ENCODE measurements at regions not wholly inside any gene's neighbourhood (a gene's known extent, or its start where the extent isn't known, plus 50 kb on each side); places are given as distances from the start of the nearest gene placed in this dataset.
A peak's percentile ranks its signal among the peaks of the same experiment; 100 is the strongest.
"Not testable (repeated sequence)": the region's sequence is repeated elsewhere in the genome, so short reads cannot be mapped to it uniquely, and the experiment has no call there.

DNA sequence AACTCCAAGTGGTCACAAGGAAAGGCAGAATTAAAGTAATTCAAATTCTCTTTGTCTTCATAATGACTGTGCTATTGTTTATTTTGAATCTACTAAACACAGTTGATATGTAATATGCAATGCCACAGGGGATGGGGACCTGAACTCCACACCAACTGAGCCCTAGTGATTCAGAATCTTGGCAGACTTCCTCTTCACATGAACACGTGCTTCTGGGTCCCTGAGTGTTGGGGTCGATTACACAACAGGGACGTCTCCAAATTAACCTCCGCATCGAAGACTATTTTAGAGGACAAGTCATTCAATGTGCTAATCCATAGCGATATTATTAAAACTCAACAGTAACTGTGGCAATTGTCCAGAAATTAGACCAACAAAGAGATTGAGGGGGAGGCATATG, 95.3 kb upstream of the CARD11 start:
- no peaks in the 10 kb centered on the region for H3K36me3 Mint-ChIP-seq (ENCODE audit: insufficient read depth)
- H3K9me3 Mint-ChIP-seq (ENCODE audit: low read depth), result no peaks in the 10 kb centered on the region
- no peak overlapping the region for H3K27ac Mint-ChIP-seq
- H3K4me3 Mint-ChIP-seq (ENCODE audit: low read depth), result no peak overlapping the region
- H3K27me3 Mint-ChIP-seq, result no peaks in the 10 kb centered on the region
- TF ChIP-seq CTCF (IDR thresholded peaks at IDR 0.05; ENCODE audit: unreplicated experiment), result no peak
- H3K4me1 Mint-ChIP-seq (ENCODE audit: low read depth), result peaks cover 11% of the 10 kb centered on the region
- DNase-seq (ENCODE audit: low spot score, unreplicated experiment), result no peak

- H3K27ac Mint-ChIP-seq, result no peak overlapping the region
- no peak overlapping the region for H3K4me3 Mint-ChIP-seq (ENCODE audit: low read depth)
- no peaks in the 10 kb centered on the region for H3K27me3 Mint-ChIP-seq
- DNase-seq (ENCODE audit: low spot score, unreplicated experiment), result no peak
- no peaks in the 10 kb centered on the region for H3K9me3 Mint-ChIP-seq (ENCODE audit: low read depth)
- no peaks in the 10 kb centered on the region for H3K36me3 Mint-ChIP-seq (ENCODE audit: insufficient read depth)
- peaks cover 17% of the 10 kb centered on the region for H3K4me1 Mint-ChIP-seq (ENCODE audit: low read depth)
- TF ChIP-seq CTCF (IDR thresholded peaks at IDR 0.05; ENCODE audit: unreplicated experiment), result no peak
Observed at GRCh38 chr7:3140834-3141233, 97.2 kb upstream of the CARD11 start.

DNA sequence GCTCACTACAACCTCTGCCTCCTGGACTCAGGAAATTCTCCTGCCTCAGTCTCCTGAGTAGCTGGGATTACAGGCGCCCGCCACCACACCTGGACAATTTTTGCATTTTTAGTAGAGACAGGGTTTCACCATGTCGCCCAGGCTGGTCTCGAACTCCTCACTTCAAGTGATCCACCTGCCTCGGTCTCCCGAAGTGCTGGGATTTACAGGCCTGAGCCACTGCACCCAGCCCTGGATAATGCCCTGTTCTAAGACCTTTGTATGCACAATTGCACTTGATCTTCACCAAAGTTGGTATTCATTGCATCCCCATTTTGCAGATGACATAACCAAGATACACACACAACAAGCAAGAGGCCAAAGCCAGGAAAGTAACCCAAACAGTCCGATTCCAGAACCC, 97.7 kb upstream of the CARD11 start:
- Mint-ChIP-seq H3K27ac (no peak overlapping the region), H3K36me3 (ENCODE audit: insufficient read depth) (no peaks in the 10 kb centered on the region), H3K4me3 (ENCODE audit: low read depth) (no peak overlapping the region), H3K9me3 (ENCODE audit: low read depth) (no peaks in the 10 kb centered on the region), H3K4me1 (ENCODE audit: low read depth) (peaks cover 19% of the 10 kb centered on the region), H3K27me3 (no peaks in the 10 kb centered on the region)
- no peak for TF ChIP-seq CTCF (IDR thresholded peaks at IDR 0.05; ENCODE audit: unreplicated experiment)
- no peak for DNase-seq (ENCODE audit: low spot score, unreplicated experiment)

GRCh38 chr7:3143869-3144775, 100.5 kb upstream of the CARD11 start:
- Mint-ChIP-seq H3K4me3 (ENCODE audit: low read depth) (peak overlapping the region; percentile 16), H3K9me3 (ENCODE audit: low read depth) (no peaks in the 10 kb centered on the region), H3K27me3 (no peaks in the 10 kb centered on the region), H3K36me3 (ENCODE audit: insufficient read depth) (no peaks in the 10 kb centered on the region), H3K27ac (peak overlapping the region; percentile 78), H3K4me1 (ENCODE audit: low read depth) (peaks cover 27% of the 10 kb centered on the region)
- no peak for DNase-seq (ENCODE audit: low spot score, unreplicated experiment)
- no peak for TF ChIP-seq CTCF (IDR thresholded peaks at IDR 0.05; ENCODE audit: unreplicated experiment)

GRCh38 chr7:3144776-3145125, 101.1 kb upstream of the CARD11 start:
- Mint-ChIP-seq H3K27ac (peak overlapping the region; percentile 1), H3K4me1 (ENCODE audit: low read depth) (peaks cover 28% of the 10 kb centered on the region)
- H3K36me3 Mint-ChIP-seq (ENCODE audit: insufficient read depth); DNase-seq (ENCODE audit: low spot score, unreplicated experiment); H3K9me3 Mint-ChIP-seq (ENCODE audit: low read depth); H3K4me3 Mint-ChIP-seq (ENCODE audit: low read depth); H3K27me3 Mint-ChIP-seq: not testable (repeated sequence)
